Dedifferentiated amniotic fluid mesenchymal stem cell (primary cell): ENCODE measurements at regions not wholly inside any gene's neighbourhood (a gene's known extent, or its start where the extent isn't known, plus 50 kb on each side); places are given as distances from the start of the nearest gene placed in this dataset.
"Not testable (repeated sequence)": the region's sequence is repeated elsewhere in the genome, so short reads cannot be mapped to it uniquely, and the experiment has no call there.

ENCODE experiments used
- DNase-seq: peaks from one replicate; pipeline ENCODE4 v3.0.0-alpha.2; 2016; ENCODE audit errors: extremely low spot score

GRCh38 chrX:145393702-145394235, 146.5 kb downstream of the SPANXN1 start:
- DNase-seq: no peak

GRCh38 chrX:145394344-145394743, 147.0 kb downstream of the SPANXN1 start:
- DNase-seq: no peak

- no peak for DNase-seq
These were observed 149.3 kb downstream of the SPANXN1 start for GRCh38 chrX:145396612-145397011.

GRCh38 chrX:145405012-145405411, 157.7 kb downstream of the SPANXN1 start:
- DNase-seq: peak; percentile 53

GRCh38 chrX:145410622-145411021, 163.3 kb downstream of the SPANXN1 start:
- no peak for DNase-seq

- DNase-seq: not testable (repeated sequence)
These were observed 188.9 kb downstream of the SPANXN1 start for GRCh38 chrX:145436211-145436610.

- DNase-seq: no peak
These were observed 217.3 kb downstream of the SPANXN1 start for GRCh38 chrX:145464650-145465049.

GRCh38 chrX:145475725-145476124, 228.4 kb downstream of the SPANXN1 start:
- DNase-seq: no peak

- no peak for DNase-seq
These were observed 237.4 kb downstream of the SPANXN1 start for GRCh38 chrX:145484740-145485139.

- DNase-seq: no peak
These were observed 255.4 kb downstream of the SPANXN1 start for GRCh38 chrX:145502670-145503069.

GRCh38 chrX:145506214-145506613, 258.9 kb downstream of the SPANXN1 start:
- DNase-seq: no peak

- DNase-seq: no peak
These were observed 277.6 kb downstream of the SPANXN1 start for GRCh38 chrX:145524931-145525330.

GRCh38 chrX:145532176-145532780, 285.0 kb downstream of the SPANXN1 start:
- DNase-seq: no peak

GRCh38 chrX:145533534-145533933, 284.1 kb upstream of the SLITRK2 start:
- DNase-seq: no peak

GRCh38 chrX:145549496-145549895, 268.1 kb upstream of the SLITRK2 start:
- DNase-seq: no peak

- no peak for DNase-seq
These were observed 265.0 kb upstream of the SLITRK2 start for GRCh38 chrX:145552643-145553042.

GRCh38 chrX:145553702-145554101, 263.9 kb upstream of the SLITRK2 start:
- DNase-seq: no peak

GRCh38 chrX:145563159-145563558, 254.5 kb upstream of the SLITRK2 start:
- DNase-seq: no peak

GRCh38 chrX:145609951-145610511, 207.6 kb upstream of the SLITRK2 start:
- no peak for DNase-seq

GRCh38 chrX:145613894-145614293, 203.7 kb upstream of the SLITRK2 start:
- DNase-seq: no peak

GRCh38 chrX:145620666-145621065, 197.0 kb upstream of the SLITRK2 start:
- no peak for DNase-seq

GRCh38 chrX:145623453-145623852, 194.2 kb upstream of the SLITRK2 start:
- no peak for DNase-seq

- DNase-seq: no peak
These were observed 187.5 kb upstream of the SLITRK2 start for GRCh38 chrX:145630081-145630480.
